ENCODE measurements at regions not wholly inside any gene's neighbourhood (a gene's known extent, or its start where the extent isn't known, plus 50 kb on each side); places are given as distances from the start of the nearest gene placed in this dataset.
"Not testable (repeated sequence)": the region's sequence is repeated elsewhere in the genome, so short reads cannot be mapped to it uniquely, and the experiment has no call there.

DNA sequence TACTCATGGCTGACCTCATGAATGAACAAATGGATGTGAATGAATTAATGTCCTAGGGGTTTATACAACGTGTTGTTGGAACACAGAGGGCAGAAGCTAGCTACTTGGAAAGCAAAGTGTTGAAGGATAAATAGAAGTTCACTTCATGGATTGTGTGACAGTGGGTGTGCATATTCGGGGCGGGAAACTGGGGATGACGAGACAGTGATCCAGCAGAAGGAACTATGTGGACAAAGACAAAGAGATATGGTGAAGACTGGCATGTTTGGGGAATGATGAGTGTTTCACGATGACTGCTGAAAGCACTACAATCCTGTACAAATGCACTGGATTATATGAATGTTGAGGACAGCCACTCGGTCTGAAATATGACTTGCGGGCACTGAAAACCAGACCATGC is 250.5 kb upstream of the C16orf82 start:
- H3K4me3 ChIP-seq (ENCODE audit: low read length in 2 of 2) = no peak overlapping the region

DNA sequence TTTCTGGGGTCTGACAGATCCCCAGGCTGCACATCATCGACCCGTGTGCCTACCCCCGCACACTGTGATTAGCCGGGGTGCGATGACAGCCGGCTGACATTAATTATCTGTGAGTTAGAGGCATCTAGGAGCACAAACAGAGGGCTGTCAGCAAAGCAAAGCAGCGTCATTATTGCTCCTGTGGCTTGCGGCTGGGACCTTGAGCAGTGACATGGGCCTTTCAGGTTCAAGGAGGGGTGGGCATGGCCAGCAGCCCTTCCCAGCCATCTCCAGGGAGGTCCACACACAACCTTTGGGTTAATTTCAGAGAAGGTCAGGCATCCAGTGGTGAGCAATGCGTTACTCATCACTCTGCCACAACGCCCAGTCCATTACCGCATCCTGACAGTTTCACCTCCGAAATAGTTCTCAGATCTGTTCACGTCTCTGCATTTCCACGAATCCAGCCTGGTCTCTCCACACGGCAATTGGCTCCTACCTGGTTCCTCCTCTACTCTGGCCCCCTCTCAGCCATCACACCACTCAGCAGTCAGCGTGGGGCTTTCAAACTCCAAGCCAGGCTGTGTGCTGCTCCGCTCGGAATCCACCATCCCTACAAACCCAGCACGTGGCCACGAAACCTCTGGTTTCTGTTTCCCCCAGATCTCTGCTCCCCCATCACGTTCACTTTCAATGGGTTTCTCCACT is 249.7 kb upstream of the C16orf82 start:
- Histone ChIP-seq H3K36me3 (ENCODE audit: control insufficient read depth in 2 of 2, insufficient read depth in 2 of 2, low read length in 2 of 2) (no peaks in the 10 kb centered on the region), H3K4me1 (ENCODE audit: control insufficient read depth in 2 of 2, insufficient read depth in 2 of 2, low read length in 2 of 2) (no peaks in the 10 kb centered on the region), H3K27ac (ENCODE audit: low read depth in 2 of 2, low read length in 2 of 2) (no peak overlapping the region), H3K27me3 (ENCODE audit: control insufficient read depth in 2 of 2, insufficient read depth in 2 of 2, low read length in 2 of 2) (no peaks in the 10 kb centered on the region), H3K9me3 (ENCODE audit: control insufficient read depth in 2 of 2, low read length in 2 of 2) (peaks cover 0 to 3% of the 10 kb centered on the region in 2 donors), H3K4me3 (ENCODE audit: low read length in 2 of 2) (no peak overlapping the region), H3K9ac (ENCODE audit: low read depth in 1 of 2, low read length in 2 of 2) (no peak overlapping the region)

More for the DNA sequence above, 250.5 kb upstream of the C16orf82 start:
- H3K27ac ChIP-seq (ENCODE audit: low read depth in 2 of 2, low read length in 2 of 2) = no peak overlapping the region
- no peak overlapping the region for H3K9ac ChIP-seq (ENCODE audit: low read depth in 1 of 2, low read length in 2 of 2)
- no peaks in the 10 kb centered on the region for H3K27me3 ChIP-seq (ENCODE audit: control insufficient read depth in 2 of 2, insufficient read depth in 2 of 2, low read length in 2 of 2)
- peaks cover 0 to 3% of the 10 kb centered on the region in 2 donors for H3K9me3 ChIP-seq (ENCODE audit: control insufficient read depth in 2 of 2, low read length in 2 of 2)
- H3K36me3 ChIP-seq (ENCODE audit: control insufficient read depth in 2 of 2, insufficient read depth in 2 of 2, low read length in 2 of 2) = no peaks in the 10 kb centered on the region
- no peaks in the 10 kb centered on the region for H3K4me1 ChIP-seq (ENCODE audit: control insufficient read depth in 2 of 2, insufficient read depth in 2 of 2, low read length in 2 of 2)

DNA sequence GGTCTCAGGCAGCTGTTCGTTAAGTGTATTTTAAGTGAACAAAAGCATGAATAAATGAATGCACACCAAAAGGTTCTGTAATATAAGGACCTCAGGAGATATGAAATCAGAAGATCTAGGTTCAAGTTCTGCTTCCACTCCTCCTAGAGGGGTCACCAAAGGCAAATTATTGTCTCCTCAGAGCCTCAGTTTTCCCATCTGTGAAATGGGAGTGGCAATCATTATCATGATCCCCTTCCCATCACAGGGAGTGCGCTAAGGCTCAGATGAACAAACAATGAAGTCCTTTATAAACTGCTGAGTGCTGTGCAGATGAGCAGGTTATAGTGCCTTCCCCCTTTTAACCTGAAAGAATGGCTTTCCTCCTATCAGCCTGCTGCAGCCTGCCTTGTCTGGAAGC is 248.3 kb upstream of the C16orf82 start:
- H3K9ac ChIP-seq (ENCODE audit: low read depth in 1 of 2, low read length in 2 of 2) = no peak overlapping the region
- no peaks in the 10 kb centered on the region for H3K36me3 ChIP-seq (ENCODE audit: control insufficient read depth in 2 of 2, insufficient read depth in 2 of 2, low read length in 2 of 2)
- no peaks in the 10 kb centered on the region for H3K9me3 ChIP-seq (ENCODE audit: control insufficient read depth in 2 of 2, low read length in 2 of 2)
- H3K4me3 ChIP-seq (ENCODE audit: low read length in 2 of 2) = no peak overlapping the region
- H3K27ac ChIP-seq (ENCODE audit: low read depth in 2 of 2, low read length in 2 of 2) = no peak overlapping the region
- no peaks in the 10 kb centered on the region for H3K27me3 ChIP-seq (ENCODE audit: control insufficient read depth in 2 of 2, insufficient read depth in 2 of 2, low read length in 2 of 2)
- H3K4me1 ChIP-seq (ENCODE audit: control insufficient read depth in 2 of 2, insufficient read depth in 2 of 2, low read length in 2 of 2) = no peaks in the 10 kb centered on the region

DNA sequence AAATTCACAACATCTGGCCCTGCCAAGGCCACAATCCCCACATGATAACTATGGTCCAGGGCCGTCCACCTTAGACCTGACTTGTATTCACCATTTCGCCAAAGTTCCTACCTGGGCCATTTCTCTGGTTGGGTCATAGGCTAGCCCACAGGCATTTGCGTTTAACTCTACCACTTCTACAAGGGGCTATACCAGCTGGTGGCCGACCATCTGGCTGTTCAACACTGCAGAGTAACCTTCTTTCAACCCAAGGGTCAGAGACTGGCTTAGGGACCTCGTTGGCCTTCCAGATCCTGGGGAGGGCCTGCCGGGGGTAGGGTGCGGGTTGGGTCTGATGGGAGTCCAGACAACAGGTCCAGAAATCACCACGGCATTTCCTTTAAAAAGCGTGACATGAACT is 242.3 kb upstream of the C16orf82 start:
- H3K27ac ChIP-seq (ENCODE audit: low read depth in 2 of 2, low read length in 2 of 2) = no peak overlapping the region
- no peaks in the 10 kb centered on the region for H3K27me3 ChIP-seq (ENCODE audit: control insufficient read depth in 2 of 2, insufficient read depth in 2 of 2, low read length in 2 of 2)
- H3K4me3 ChIP-seq (ENCODE audit: low read length in 2 of 2) = no peak overlapping the region
- no peaks in the 10 kb centered on the region for H3K4me1 ChIP-seq (ENCODE audit: control insufficient read depth in 2 of 2, insufficient read depth in 2 of 2, low read length in 2 of 2)
- H3K9ac ChIP-seq (ENCODE audit: low read depth in 1 of 2, low read length in 2 of 2) = no peak overlapping the region
- no peaks in the 10 kb centered on the region for H3K9me3 ChIP-seq (ENCODE audit: control insufficient read depth in 2 of 2, low read length in 2 of 2)
- H3K36me3 ChIP-seq (ENCODE audit: control insufficient read depth in 2 of 2, insufficient read depth in 2 of 2, low read length in 2 of 2) = no peaks in the 10 kb centered on the region

DNA sequence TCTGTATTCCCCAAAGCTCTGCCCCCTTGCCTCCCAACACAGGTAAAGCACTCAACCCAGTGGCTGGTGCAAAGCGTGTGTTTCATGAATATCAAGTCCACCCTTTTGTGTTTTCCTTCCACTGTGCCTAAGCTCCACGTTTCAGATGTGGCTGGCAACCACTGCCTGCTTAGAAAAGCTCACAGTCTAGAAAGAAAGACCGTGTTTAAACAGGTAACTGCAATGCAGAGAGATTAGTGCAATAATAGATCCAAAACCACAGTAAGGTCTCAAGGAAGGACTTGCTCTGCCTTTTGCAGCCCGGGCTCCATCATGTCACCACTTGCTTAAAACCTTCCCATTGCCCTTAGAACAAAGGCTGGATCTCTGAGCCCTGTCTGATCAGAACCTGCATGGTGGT is 240.2 kb upstream of the C16orf82 start:
- no peaks in the 10 kb centered on the region for H3K36me3 ChIP-seq (ENCODE audit: control insufficient read depth in 2 of 2, insufficient read depth in 2 of 2, low read length in 2 of 2)
- H3K27ac ChIP-seq (ENCODE audit: low read depth in 2 of 2, low read length in 2 of 2) = no peak overlapping the region
- H3K9me3 ChIP-seq (ENCODE audit: control insufficient read depth in 2 of 2, low read length in 2 of 2) = no peaks in the 10 kb centered on the region
- no peaks in the 10 kb centered on the region for H3K27me3 ChIP-seq (ENCODE audit: control insufficient read depth in 2 of 2, insufficient read depth in 2 of 2, low read length in 2 of 2)
- no peak overlapping the region for H3K4me3 ChIP-seq (ENCODE audit: low read length in 2 of 2)
- no peak overlapping the region for H3K9ac ChIP-seq (ENCODE audit: low read depth in 1 of 2, low read length in 2 of 2)
- no peaks in the 10 kb centered on the region for H3K4me1 ChIP-seq (ENCODE audit: control insufficient read depth in 2 of 2, insufficient read depth in 2 of 2, low read length in 2 of 2)

DNA sequence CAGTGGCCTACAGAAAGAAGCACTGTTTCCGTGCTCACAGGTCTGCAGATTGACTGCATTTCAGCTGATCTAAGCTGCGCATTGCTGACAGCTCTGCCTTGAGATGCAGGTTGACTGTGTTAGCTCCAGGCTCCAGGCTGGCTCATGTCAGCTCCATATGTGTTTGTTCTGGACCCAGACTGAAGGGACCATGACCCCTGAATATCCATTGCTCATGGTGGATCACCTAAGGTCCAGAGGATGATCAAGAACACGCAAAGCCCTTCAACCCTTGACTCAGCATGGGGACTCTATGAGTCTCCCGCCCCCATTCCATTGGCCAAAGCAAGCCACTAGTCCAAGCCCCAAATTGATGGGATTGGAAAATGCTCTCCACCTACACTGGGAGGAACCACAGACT is 239.3 kb upstream of the C16orf82 start:
- Histone ChIP-seq H3K4me1 (ENCODE audit: control insufficient read depth in 2 of 2, insufficient read depth in 2 of 2, low read length in 2 of 2) (no peaks in the 10 kb centered on the region), H3K4me3 (ENCODE audit: low read length in 2 of 2) (no peak overlapping the region), H3K27me3 (ENCODE audit: control insufficient read depth in 2 of 2, insufficient read depth in 2 of 2, low read length in 2 of 2) (no peaks in the 10 kb centered on the region), H3K27ac (ENCODE audit: low read depth in 2 of 2, low read length in 2 of 2) (no peak overlapping the region), H3K9me3 (ENCODE audit: control insufficient read depth in 2 of 2, low read length in 2 of 2) (no peaks in the 10 kb centered on the region), H3K36me3 (ENCODE audit: control insufficient read depth in 2 of 2, insufficient read depth in 2 of 2, low read length in 2 of 2) (no peaks in the 10 kb centered on the region), H3K9ac (ENCODE audit: low read depth in 1 of 2, low read length in 2 of 2) (no peak overlapping the region)

DNA sequence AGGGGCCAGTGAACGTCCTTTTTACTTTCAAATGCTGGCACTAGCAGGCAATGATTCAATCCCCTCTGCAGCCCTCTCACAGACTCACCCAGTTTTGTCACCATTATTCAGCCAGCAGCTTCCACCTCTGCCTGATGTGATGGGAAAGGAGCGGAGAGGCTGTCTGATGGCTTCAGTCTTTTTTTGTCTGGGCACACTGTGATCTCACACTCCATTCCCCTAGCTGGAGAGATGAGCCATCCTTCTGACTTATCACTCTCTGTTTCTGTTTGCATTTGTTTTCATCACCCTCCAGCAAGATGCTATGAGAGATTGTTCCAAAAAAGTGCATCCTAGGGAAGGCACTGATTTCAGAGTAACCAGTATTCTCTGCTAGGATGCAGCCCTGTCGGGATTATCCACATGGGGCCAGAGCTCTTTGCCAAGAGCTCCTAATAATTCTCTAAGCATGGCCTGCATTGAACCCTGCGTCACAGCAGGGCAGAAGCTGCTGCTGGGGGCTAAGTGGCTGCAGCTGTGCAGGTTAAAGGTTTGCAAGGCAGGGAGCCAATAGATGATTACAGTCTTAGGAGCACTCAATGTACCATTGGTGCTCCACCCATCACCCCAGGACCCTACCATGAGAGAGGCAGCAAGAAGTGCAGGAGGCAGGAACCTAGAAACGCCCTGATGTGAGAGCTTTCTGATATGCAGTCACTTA is 236.1 kb upstream of the C16orf82 start:
- Histone ChIP-seq H3K4me3 (ENCODE audit: low read length in 2 of 2) (no peak overlapping the region), H3K27me3 (ENCODE audit: control insufficient read depth in 2 of 2, insufficient read depth in 2 of 2, low read length in 2 of 2) (no peaks in the 10 kb centered on the region), H3K4me1 (ENCODE audit: control insufficient read depth in 2 of 2, insufficient read depth in 2 of 2, low read length in 2 of 2) (no peaks in the 10 kb centered on the region), H3K9ac (ENCODE audit: low read depth in 1 of 2, low read length in 2 of 2) (no peak overlapping the region), H3K9me3 (ENCODE audit: control insufficient read depth in 2 of 2, low read length in 2 of 2) (no peaks in the 10 kb centered on the region), H3K36me3 (ENCODE audit: control insufficient read depth in 2 of 2, insufficient read depth in 2 of 2, low read length in 2 of 2) (no peaks in the 10 kb centered on the region), H3K27ac (ENCODE audit: low read depth in 2 of 2, low read length in 2 of 2) (no peak overlapping the region)

DNA sequence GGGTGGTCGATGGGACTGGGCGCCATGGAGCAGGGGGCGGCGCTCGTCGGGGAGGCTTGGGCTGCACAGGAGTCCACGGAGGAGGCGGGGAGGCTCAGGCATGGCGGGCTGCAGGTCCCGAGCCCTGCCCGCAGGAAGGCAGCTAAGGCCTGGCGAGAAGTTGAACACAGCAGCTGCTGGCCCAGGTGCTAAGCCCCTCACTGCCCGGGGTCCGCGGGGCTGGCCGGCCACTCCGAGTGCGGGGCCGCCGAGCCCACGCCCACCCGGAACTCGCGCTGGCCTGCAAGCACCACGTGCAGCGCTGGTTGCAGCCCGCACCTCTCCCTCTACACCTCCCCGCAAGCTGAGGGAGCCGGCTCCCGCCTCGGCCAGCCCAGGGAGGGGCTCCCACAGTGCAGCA is 230.6 kb upstream of the C16orf82 start:
- not testable (repeated sequence) for H3K27ac ChIP-seq (ENCODE audit: low read depth in 2 of 2, low read length in 2 of 2); H3K36me3 ChIP-seq (ENCODE audit: control insufficient read depth in 2 of 2, insufficient read depth in 2 of 2, low read length in 2 of 2); H3K4me1 ChIP-seq (ENCODE audit: control insufficient read depth in 2 of 2, insufficient read depth in 2 of 2, low read length in 2 of 2); H3K9ac ChIP-seq (ENCODE audit: low read depth in 1 of 2, low read length in 2 of 2); H3K4me3 ChIP-seq (ENCODE audit: low read length in 2 of 2); H3K9me3 ChIP-seq (ENCODE audit: control insufficient read depth in 2 of 2, low read length in 2 of 2); H3K27me3 ChIP-seq (ENCODE audit: control insufficient read depth in 2 of 2, insufficient read depth in 2 of 2, low read length in 2 of 2)

DNA sequence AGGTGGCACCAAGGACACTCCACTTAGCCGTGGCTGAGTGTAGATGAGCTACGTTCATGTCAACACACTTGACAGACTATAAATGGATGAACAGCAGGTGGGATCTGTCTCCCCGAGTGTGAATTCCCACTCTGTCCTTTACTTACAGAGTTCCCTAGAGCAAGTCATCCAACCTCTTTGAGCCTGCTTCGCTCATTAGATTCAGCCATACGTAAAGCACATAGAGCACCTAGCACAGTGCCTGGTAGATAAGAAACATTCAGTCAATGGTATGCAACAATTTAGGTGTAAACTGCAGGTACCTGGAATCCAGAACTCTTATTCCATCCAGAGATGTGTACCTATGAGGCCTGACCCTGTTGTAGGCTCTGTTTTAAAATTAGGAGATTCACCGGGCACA is 227.8 kb upstream of the C16orf82 start:
- H3K9me3 ChIP-seq (ENCODE audit: control insufficient read depth in 2 of 2, low read length in 2 of 2) = no peaks in the 10 kb centered on the region
- H3K27ac ChIP-seq (ENCODE audit: low read depth in 2 of 2, low read length in 2 of 2) = no peak overlapping the region
- no peaks in the 10 kb centered on the region for H3K27me3 ChIP-seq (ENCODE audit: control insufficient read depth in 2 of 2, insufficient read depth in 2 of 2, low read length in 2 of 2)
- no peak overlapping the region for H3K4me3 ChIP-seq (ENCODE audit: low read length in 2 of 2)
- H3K9ac ChIP-seq (ENCODE audit: low read depth in 1 of 2, low read length in 2 of 2) = no peak overlapping the region
- H3K4me1 ChIP-seq (ENCODE audit: control insufficient read depth in 2 of 2, insufficient read depth in 2 of 2, low read length in 2 of 2) = no peaks in the 10 kb centered on the region
- H3K36me3 ChIP-seq (ENCODE audit: control insufficient read depth in 2 of 2, insufficient read depth in 2 of 2, low read length in 2 of 2) = no peaks in the 10 kb centered on the region

DNA sequence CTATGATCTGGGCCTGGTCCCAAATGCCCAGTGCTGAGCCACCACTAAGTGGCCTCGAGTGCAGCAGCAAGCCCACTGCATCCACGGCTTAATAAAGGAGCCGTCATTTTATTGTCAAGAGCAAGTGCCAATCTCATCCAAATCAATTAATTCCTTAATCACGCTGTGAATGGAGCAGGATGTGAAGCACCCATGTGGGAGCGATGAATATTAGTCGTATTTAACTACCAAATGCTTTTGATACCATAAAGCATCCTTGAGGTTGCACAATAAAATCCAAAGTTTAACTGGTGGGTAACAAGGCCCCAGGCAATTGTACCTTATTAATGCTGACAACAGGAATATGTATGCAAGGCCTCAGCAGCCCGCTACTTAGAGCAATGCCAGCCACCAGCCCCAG is 226.0 kb upstream of the C16orf82 start:
- Histone ChIP-seq H3K27ac (ENCODE audit: low read depth in 2 of 2, low read length in 2 of 2) (no peak overlapping the region), H3K4me1 (ENCODE audit: control insufficient read depth in 2 of 2, insufficient read depth in 2 of 2, low read length in 2 of 2) (no peaks in the 10 kb centered on the region), H3K4me3 (ENCODE audit: low read length in 2 of 2) (no peak overlapping the region), H3K9ac (ENCODE audit: low read depth in 1 of 2, low read length in 2 of 2) (no peak overlapping the region), H3K27me3 (ENCODE audit: control insufficient read depth in 2 of 2, insufficient read depth in 2 of 2, low read length in 2 of 2) (no peaks in the 10 kb centered on the region), H3K36me3 (ENCODE audit: control insufficient read depth in 2 of 2, insufficient read depth in 2 of 2, low read length in 2 of 2) (no peaks in the 10 kb centered on the region), H3K9me3 (ENCODE audit: control insufficient read depth in 2 of 2, low read length in 2 of 2) (no peaks in the 10 kb centered on the region)

Measured in mucosa of rectum (tissue), 2 donors.